Upper lobe of right lung (tissue), 1 donor: ENCODE measurements at regions not wholly inside any gene's neighbourhood (a gene's known extent, or its start where the extent isn't known, plus 50 kb on each side); places are given as distances from the start of the nearest gene placed in this dataset.

Experiments used
- ATAC-seq: fragments of 200-7000 bp; cut with Tn5 transposase; one replicate; pipeline ENCODE4 v1.9.1; 2020; ENCODE audit warnings: mild to moderate bottlenecking, moderate library complexity
- DNase-seq: peaks from one replicate; pipeline ENCODE4 v3.0.0-alpha.2; 2020
- H3K27ac ChIP-seq: fragments of 200-600 bp; one replicate; pipeline ENCODE4 v1.8.0; 2022
- H3K27me3 ChIP-seq: fragments of 200-600 bp; one replicate; pipeline ENCODE4 v1.8.0; 2022; ENCODE audit warnings: mild to moderate bottlenecking
- H3K36me3 ChIP-seq: fragments of 200-600 bp; one replicate; pipeline ENCODE4 v1.8.0; 2022
- H3K4me1 ChIP-seq: fragments of 200-600 bp; one replicate; pipeline ENCODE4 v1.8.0; 2022
- H3K4me3 ChIP-seq: fragments of 200-600 bp; one replicate; pipeline ENCODE4 v1.8.0; 2022; ENCODE audit warnings: mild to moderate bottlenecking
- H3K9me3 ChIP-seq: fragments of 200-600 bp; one replicate; pipeline ENCODE4 v1.8.0; 2022
- CTCF ChIP-seq: fragments of 200-600 bp; IDR thresholded peaks from one replicate; pipeline ENCODE4 v1.8.0; 2022; ENCODE audit warnings: antibody characterized with exemption
- intact Hi-C: fragments of 100-400 bp; cut with DNase I; formaldehyde crosslinking; loops from one replicate; pipeline ENCODE4 v1.11.0; 2022
- donor health status: DM: no; HTN: yes; CAD: no; lungs with severe emphysema.

- ATAC-seq, result no peak
- no peak for DNase-seq
- Histone ChIP-seq H3K4me3 (no peak overlapping the region), H3K4me1 (no peaks in the 10 kb centered on the region), H3K9me3 (no peaks in the 10 kb centered on the region), H3K27me3 (no peaks in the 10 kb centered on the region), H3K27ac (no peak overlapping the region), H3K36me3 (no peaks in the 10 kb centered on the region)
- TF ChIP-seq CTCF, result no peak
- intact Hi-C loops, result no loop called here
Observed at GRCh38 chr9:1373445-1373844, 323.3 kb downstream of the DMRT2 start.

- peak; percentile 51 for ATAC-seq
- intact Hi-C loops, result no loop called here
Observed at GRCh38 chr9:1383899-1384455, 333.8 kb downstream of the DMRT2 start.

GRCh38 chr9:1384816-1385215 is 334.7 kb downstream of the DMRT2 start:
- intact Hi-C loops, result no loop called here
- Histone ChIP-seq H3K27ac (no peak overlapping the region), H3K4me3 (no peak overlapping the region), H3K27me3 (no peaks in the 10 kb centered on the region), H3K4me1 (no peaks in the 10 kb centered on the region), H3K9me3 (no peaks in the 10 kb centered on the region), H3K36me3 (no peaks in the 10 kb centered on the region)
- DNase-seq, result no peak
- TF ChIP-seq CTCF, result no peak
- ATAC-seq, result no peak

More at GRCh38 chr9:1383899-1384455, 333.8 kb downstream of the DMRT2 start:
- Histone ChIP-seq H3K9me3 (no peaks in the 10 kb centered on the region), H3K27me3 (no peaks in the 10 kb centered on the region), H3K27ac (no peak overlapping the region), H3K4me3 (no peak overlapping the region), H3K36me3 (no peaks in the 10 kb centered on the region), H3K4me1 (no peaks in the 10 kb centered on the region)
- TF ChIP-seq CTCF, result no peak
- DNase-seq, result no peak

GRCh38 chr9:1386420-1386819 is 336.3 kb downstream of the DMRT2 start:
- ATAC-seq, result no peak
- intact Hi-C loops, result no loop called here
- no peak for TF ChIP-seq CTCF

GRCh38 chr9:1388216-1388615 is 338.1 kb downstream of the DMRT2 start:
- Histone ChIP-seq H3K36me3 (no peaks in the 10 kb centered on the region), H3K4me3 (no peak overlapping the region), H3K27ac (no peak overlapping the region), H3K4me1 (no peaks in the 10 kb centered on the region), H3K27me3 (no peaks in the 10 kb centered on the region), H3K9me3 (no peaks in the 10 kb centered on the region)
- no peak for TF ChIP-seq CTCF
- intact Hi-C loops, result no loop called here
- ATAC-seq (no peak), DNase-seq (no peak)

More at GRCh38 chr9:1386420-1386819, 336.3 kb downstream of the DMRT2 start:
- Histone ChIP-seq H3K9me3 (no peaks in the 10 kb centered on the region), H3K36me3 (no peaks in the 10 kb centered on the region), H3K27me3 (no peaks in the 10 kb centered on the region), H3K4me3 (no peak overlapping the region), H3K27ac (no peak overlapping the region), H3K4me1 (no peaks in the 10 kb centered on the region)
- DNase-seq, result no peak

- no peak overlapping the region for H3K4me3 ChIP-seq
- H3K27ac ChIP-seq, result no peak overlapping the region
- intact Hi-C loops, result no loop called here
- ATAC-seq (no peak), DNase-seq (no peak)
- H3K9me3 ChIP-seq, result no peaks in the 10 kb centered on the region
- no peaks in the 10 kb centered on the region for H3K27me3 ChIP-seq
- H3K4me1 ChIP-seq, result no peaks in the 10 kb centered on the region
- TF ChIP-seq CTCF, result no peak
- no peaks in the 10 kb centered on the region for H3K36me3 ChIP-seq
Observed at GRCh38 chr9:1400983-1401382, 350.8 kb downstream of the DMRT2 start.
